22Rv1 (cell line): ENCODE measurements at regions not wholly inside any gene's neighbourhood (a gene's known extent, or its start where the extent isn't known, plus 50 kb on each side); places are given as distances from the start of the nearest gene placed in this dataset.

Experiments used
- CTCF ChIP-seq: fragments of 450-650 bp; IDR thresholded peaks from 2 replicates; pipeline ENCODE4 v1.5.1; 2017; ENCODE audit warnings: mild to moderate bottlenecking
- ZFX ChIP-seq: fragments of 450-650 bp; IDR thresholded peaks from 2 replicates; pipeline ENCODE4 v1.6.1; 2017; ENCODE audit warnings: antibody characterized with exemption, borderline replicate concordance

GRCh38 chr6:90687775-90688380, 101.0 kb upstream of the MAP3K7 start:
- TF ChIP-seq CTCF (no peak), ZFX (no peak)
